K562 (cell line): ENCODE measurements at regions not wholly inside any gene's neighbourhood (a gene's known extent, or its start where the extent isn't known, plus 50 kb on each side); places are given as distances from the start of the nearest gene placed in this dataset.

Experiments
- ATAC-seq: fragments of 200-7000 bp; cut with Tn5 transposase; 3 replicates; pipeline ENCODE4 v1.9.1; 2020; ENCODE audit warnings: moderate library complexity
- BruUV-seq: library from RNA; stranded (reverse); fragments of 400-500 nt; replicated peaks from 2 replicates; lab custom pipeline; 2021; lab: Mats Ljungman, UMichigan
- CTCF ChIA-PET: fragments of 300-600 bp; formaldehyde crosslinking; extraction: SDS; loops from one replicate; lab custom pipeline; 2021; ENCODE audit warnings: low intra/inter-chr PET ratio; lab: Yijun Ruan, JAX
- POLR2A ChIA-PET: fragments of 300-600, 350-650 bp; sonication (Branson Sonifier 250); formaldehyde crosslinking; extraction: SDS; loops from one replicate; lab custom pipeline; 2021; ENCODE audit warnings: antibody characterized with exemption, inconsistent platforms; lab: Yijun Ruan, JAX
- DNase-seq, 4 experiments: peaks; one replicate each; pipeline versions ENCODE4 v3.0.0 to v3.0.0-alpha.2; 2011 to 2018; ENCODE audit warnings: low spot score in 3 of 4, mixed read lengths in 3 of 4; ENCODE audit errors: extremely low read depth in 1 of 4
- FAIRE-seq: peaks from 2 replicates; lab custom pipeline; 2011; peaks lifted over from hg19 to GRCh38; lab: Jason Lieb, UNC
- H2AFZ ChIP-seq: 2 replicates; pipeline ENCODE4 v1.6.0; 2011; ENCODE audit warnings: low read depth, low read length, control low read depth, inconsistent platforms
- H3K27ac ChIP-seq: fragments of 200-600 bp; 3 replicates; pipeline ENCODE4 v1.8.0; 2011; ENCODE audit warnings: low read depth, mild to moderate bottlenecking, control low read depth, inconsistent platforms, low read length, moderate library complexity, mixed read lengths; ENCODE audit errors: extremely low read depth
- H3K27me3 ChIP-seq, 2 experiments: fragments of 300-600 bp in 1 of 2; 2 replicates in 1 of 2; 3 replicates in 1 of 2; pipeline versions ENCODE4 v1.6.0 to v1.8.0; 2011; ENCODE audit warnings: inconsistent platforms in 2 of 2, low read length in 2 of 2, mild to moderate bottlenecking in 1 of 2, mixed read lengths in 1 of 2, moderate library complexity in 1 of 2; ENCODE audit not compliant: control insufficient read depth in 2 of 2, insufficient read depth in 2 of 2
- H3K36me3 ChIP-seq: fragments of 300-600 bp; 3 replicates; pipeline ENCODE4 v1.8.0; 2011; ENCODE audit warnings: mild to moderate bottlenecking, low read length, inconsistent platforms; ENCODE audit not compliant: control insufficient read depth, insufficient read depth
- H3K4me1 ChIP-seq, 2 experiments: fragments of 200-600 bp in 1 of 2; replicated peaks in 1 of 2; 2 replicates in 1 of 2; 3 replicates in 1 of 2; pipeline versions ENCODE4 v1.5.1 to v1.8.0; 2011; ENCODE audit warnings: inconsistent platforms in 2 of 2, low read length in 2 of 2, mild to moderate bottlenecking in 1 of 2, mixed read lengths in 1 of 2, moderate library complexity in 1 of 2; ENCODE audit not compliant: control insufficient read depth in 2 of 2, insufficient read depth in 2 of 2
- H3K4me2 ChIP-seq: 2 replicates; pipeline ENCODE4 v1.6.1; 2011; ENCODE audit warnings: low read length, control low read depth, inconsistent platforms, mixed read lengths; ENCODE audit not compliant: insufficient read depth
- H3K4me3 ChIP-seq: fragments of 200-600 bp; sonication (generic), shearing (Covaris generic); 2 replicates; pipeline ENCODE4 v1.5.1; 2016; ENCODE audit warnings: control low read depth, inconsistent platforms
- H3K79me2 ChIP-seq: fragments of 200-600 bp; 3 replicates; pipeline ENCODE4 v1.8.0; 2011; ENCODE audit warnings: low read length, inconsistent platforms; ENCODE audit not compliant: control insufficient read depth, insufficient read depth
- H3K9ac ChIP-seq, 2 experiments: 2 replicates each; pipeline versions ENCODE4 v1.6.0 to v1.6.1; 2011; ENCODE audit warnings: low read depth in 2 of 2, low read length in 2 of 2, control low read depth in 1 of 2, inconsistent platforms in 1 of 2, mild to moderate bottlenecking in 1 of 2, mixed read lengths in 1 of 2; ENCODE audit not compliant: insufficient read depth in 1 of 2
- H3K9me1 ChIP-seq: one replicate; pipeline ENCODE4 v1.6.0; 2011; ENCODE audit warnings: inconsistent platforms, mild to moderate bottlenecking, low read length, moderate library complexity; ENCODE audit not compliant: control insufficient read depth, insufficient read depth
- H3K9me3 ChIP-seq: replicated peaks from 2 replicates; pipeline ENCODE4 v1.5.1; 2011; ENCODE audit warnings: low read depth, low read length, inconsistent platforms; ENCODE audit not compliant: control insufficient read depth, insufficient read depth
- H4K20me1 ChIP-seq: replicated peaks from 2 replicates; pipeline ENCODE4 v1.6.1; 2011; ENCODE audit warnings: low read length, inconsistent platforms, mixed read lengths; ENCODE audit not compliant: control insufficient read depth, insufficient read depth
- ARHGAP35 ChIP-seq: fragments of 450-650 bp; IDR thresholded peaks from 2 replicates; pipeline ENCODE4 v1.6.1; 2018; ENCODE audit not compliant: partially characterized antibody
- CCAR2 ChIP-seq: fragments of 200-400 bp; formaldehyde crosslinking; IDR thresholded peaks from 2 replicates; pipeline ENCODE4 v1.6.1; 2017; ENCODE audit warnings: mild to moderate bottlenecking, low read depth, low read length
- FOXP1 ChIP-seq: sonication (generic); formaldehyde crosslinking; IDR thresholded peaks from 2 replicates; pipeline ENCODE4 v1.8.0; 2022; ENCODE audit warnings: mild to moderate bottlenecking, missing genetic modification reagents
- HDAC8 ChIP-seq: fragments of 450-650 bp; IDR thresholded peaks from 2 replicates; pipeline ENCODE4 v1.6.1; 2016; ENCODE audit warnings: mild to moderate bottlenecking, missing genetic modification characterization, moderate library complexity, missing compliant biosample characterization
- HINFP ChIP-seq: fragments of 450-650 bp; conservative IDR thresholded peaks from 2 replicates; pipeline ENCODE4 v1.6.1; 2016; ENCODE audit warnings: missing genetic modification characterization, low read depth, mild to moderate bottlenecking, control low read depth, missing compliant biosample characterization
- ILF3 ChIP-seq: fragments of 450-650 bp; IDR thresholded peaks from 2 replicates; pipeline ENCODE4 v1.6.1; 2018; ENCODE audit warnings: antibody characterized with exemption, mild to moderate bottlenecking, moderate library complexity, borderline replicate concordance
- NONO ChIP-seq, 2 experiments: fragments of 200-400 bp in 1 of 2; fragments of 450-650 bp in 1 of 2; formaldehyde crosslinking in 1 of 2; IDR thresholded peaks; 2 replicates each; pipeline ENCODE4 v1.6.1; 2017; ENCODE audit warnings: low read depth in 2 of 2, mild to moderate bottlenecking in 2 of 2, moderate library complexity in 2 of 2, low read length in 1 of 2
- RFX7 ChIP-seq: fragments of 250-450 bp; sonication (Bioruptor Pico); IDR thresholded peaks from 2 replicates; pipeline ENCODE4 v1.5.1; 2021; ENCODE audit warnings: mild to moderate bottlenecking
- SMARCA5 ChIP-seq: fragments of 450-650 bp; IDR thresholded peaks from 2 replicates; pipeline ENCODE4 v1.6.1; 2016
- SUPT5H ChIP-seq: fragments of 450-650 bp; IDR thresholded peaks from 2 replicates; pipeline ENCODE4 v1.6.1; 2016
- TCF7 ChIP-seq: sonication (generic); IDR thresholded peaks from 2 replicates; pipeline ENCODE4 v1.6.1; 2016; ENCODE audit warnings: antibody characterized with exemption, borderline replicate concordance
- TRIM25 ChIP-seq: fragments of 450-650 bp; IDR thresholded peaks from 2 replicates; pipeline ENCODE4 v1.7.0; 2016; ENCODE audit warnings: borderline replicate concordance
- ZNF263 ChIP-seq: sonication (generic); formaldehyde crosslinking; IDR thresholded peaks from 2 replicates; pipeline ENCODE4 v1.8.0; 2022; ENCODE audit warnings: mild to moderate bottlenecking, missing genetic modification reagents, borderline replicate concordance
- ZNF41 ChIP-seq: fragments of 250-450 bp; sonication (Bioruptor Pico); conservative IDR thresholded peaks from 2 replicates; pipeline ENCODE4 v1.4.0; 2020; ENCODE audit warnings: mild to moderate bottlenecking
- ZNF449 ChIP-seq: fragments of 250-450 bp; sonication (Bioruptor Pico); IDR thresholded peaks from 2 replicates; pipeline ENCODE4 v1.8.0; 2022; ENCODE audit warnings: moderate library complexity, mild to moderate bottlenecking, inconsistent platforms
- WGBS: fragments of 100-300 bp; shearing (Covaris generic); methylation state at CpG from one replicate; pipeline ENCODE4 v1.1.6; 2016; ENCODE audit warnings: low coverage, mixed read lengths; ENCODE audit not compliant: insufficient coverage; ENCODE audit errors: missing lambda C conversion rate; 5-methylcytosine and 5-hydroxymethylcytosine counted together
- in situ Hi-C: fragments of 300-500 bp; cut with MboI; formaldehyde crosslinking; loops from 4 replicates; pipeline ENCODE4 v1.15.0; 2018; ENCODE audit warnings: inconsistent platforms, mixed read lengths
- intact Hi-C: fragments of 100-400 bp; cut with micrococcal nuclease; formaldehyde crosslinking; loops from 2 replicates; pipeline ENCODE4 v1.14.2; 2022

GRCh38 chr1:2854151-2854550 lies 52.7 kb upstream of the TTC34 start:
- FAIRE-seq (no peak), ATAC-seq (no peak), DNase-seq (no peak)
- H3K27ac ChIP-seq = no peak overlapping the region
- no peak overlapping the region for H3K9ac ChIP-seq
- in situ Hi-C loops = no loop called here
- intact Hi-C loops = no loop called here
- H3K4me1 ChIP-seq = peaks cover 0 to 4% of the 10 kb centered on the region in 2 experiments; a peak in 1 of 5 replicates
- 0 out of 2 replicates have a peak, but pooled peaks cover 4% of the 10 kb centered on the region for H4K20me1 ChIP-seq
- CTCF ChIA-PET = no interaction called here
- no TSS peak for BruUV-seq
- peaks cover 0 to 53% of the 10 kb centered on the region in 2 experiments; a peak in 3 of 5 replicates for H3K27me3 ChIP-seq
- POLR2A ChIA-PET = no interaction called here
- H2AFZ ChIP-seq = no peak overlapping the region
- under 1% methylated on average over 13 of the region's 13 CpGs for WGBS
- TF ChIP-seq ZNF449 = no peak
- TF ChIP-seq ILF3 = no peak
- TF ChIP-seq ZNF263 = no peak
- no peak for TF ChIP-seq RFX7 (CRISPR knock-in tag)
- no peak for TF ChIP-seq HINFP (tag)
- TF ChIP-seq CCAR2 = no peak
- TF ChIP-seq SMARCA5 = no peak
- TF ChIP-seq SUPT5H = no peak
- no peak for TF ChIP-seq TCF7
- no peak for TF ChIP-seq ARHGAP35
- TF ChIP-seq ZNF41 (CRISPR knock-in tag) = no peak
- TF ChIP-seq FOXP1 = no peak
- no peak for TF ChIP-seq TRIM25
- TF ChIP-seq HDAC8 (tag) = no peak
- TF ChIP-seq NONO (IDR thresholded peaks at IDR 0.05; ENCODE audit: low read depth in 2 of 2, low read length in 1 of 2) = no peak
- H3K36me3 ChIP-seq = no peaks in the 10 kb centered on the region
- H3K9me1 ChIP-seq = no peaks in the 10 kb centered on the region
- no peak overlapping the region for H3K4me3 ChIP-seq
- H3K79me2 ChIP-seq = no peaks in the 10 kb centered on the region
- H3K9me3 ChIP-seq = no peaks in the 10 kb centered on the region
- no peak overlapping the region for H3K4me2 ChIP-seq
